D721Med (cell line): ENCODE measurements at regions not wholly inside any gene's neighbourhood (a gene's known extent, or its start where the extent isn't known, plus 50 kb on each side); places are given as distances from the start of the nearest gene placed in this dataset.

Experiments used
- DNase-seq: peaks from one replicate; pipeline ENCODE4 v3.0.0; 2011; ENCODE audit warnings: low spot score; ENCODE audit not compliant: insufficient read length
- FAIRE-seq: peaks from 2 replicates; lab custom pipeline; 2011; peaks lifted over from hg19 to GRCh38; lab: Jason Lieb, UNC
- TF ChIP-seq, protein P1 (sequence below): IDR thresholded peaks from 2 replicates; pipeline ENCODE4 v1.5.1; 2012; ENCODE audit warnings: mild to moderate bottlenecking, control low read depth; ENCODE audit not compliant: insufficient read depth; ENCODE audit errors: missing control alignments

DNA sequence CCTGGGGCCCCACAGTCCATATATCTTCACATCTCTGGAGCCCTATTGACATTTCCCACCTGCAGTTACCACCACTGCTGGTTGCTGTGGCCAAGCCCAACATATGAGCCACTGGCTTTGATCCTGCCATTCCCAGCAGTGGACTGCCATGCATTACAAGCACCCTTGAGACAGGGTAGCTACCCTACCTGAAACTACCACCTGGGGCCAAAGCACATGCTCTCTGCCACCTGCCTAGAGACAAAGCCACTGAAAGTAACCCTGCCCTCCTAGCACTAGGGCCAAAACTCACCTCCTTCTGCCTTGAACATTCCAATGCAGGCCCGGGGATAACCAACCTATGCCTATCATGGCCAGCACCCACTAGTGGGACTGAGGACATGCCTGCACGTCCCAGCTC is 255.5 kb upstream of the KHDRBS2 start:
- no peak for DNase-seq
- FAIRE-seq = no peak
- TF ChIP-seq, protein P1, sequence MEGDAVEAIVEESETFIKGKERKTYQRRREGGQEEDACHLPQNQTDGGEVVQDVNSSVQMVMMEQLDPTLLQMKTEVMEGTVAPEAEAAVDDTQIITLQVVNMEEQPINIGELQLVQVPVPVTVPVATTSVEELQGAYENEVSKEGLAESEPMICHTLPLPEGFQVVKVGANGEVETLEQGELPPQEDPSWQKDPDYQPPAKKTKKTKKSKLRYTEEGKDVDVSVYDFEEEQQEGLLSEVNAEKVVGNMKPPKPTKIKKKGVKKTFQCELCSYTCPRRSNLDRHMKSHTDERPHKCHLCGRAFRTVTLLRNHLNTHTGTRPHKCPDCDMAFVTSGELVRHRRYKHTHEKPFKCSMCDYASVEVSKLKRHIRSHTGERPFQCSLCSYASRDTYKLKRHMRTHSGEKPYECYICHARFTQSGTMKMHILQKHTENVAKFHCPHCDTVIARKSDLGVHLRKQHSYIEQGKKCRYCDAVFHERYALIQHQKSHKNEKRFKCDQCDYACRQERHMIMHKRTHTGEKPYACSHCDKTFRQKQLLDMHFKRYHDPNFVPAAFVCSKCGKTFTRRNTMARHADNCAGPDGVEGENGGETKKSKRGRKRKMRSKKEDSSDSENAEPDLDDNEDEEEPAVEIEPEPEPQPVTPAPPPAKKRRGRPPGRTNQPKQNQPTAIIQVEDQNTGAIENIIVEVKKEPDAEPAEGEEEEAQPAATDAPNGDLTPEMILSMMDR = no peak

DNA sequence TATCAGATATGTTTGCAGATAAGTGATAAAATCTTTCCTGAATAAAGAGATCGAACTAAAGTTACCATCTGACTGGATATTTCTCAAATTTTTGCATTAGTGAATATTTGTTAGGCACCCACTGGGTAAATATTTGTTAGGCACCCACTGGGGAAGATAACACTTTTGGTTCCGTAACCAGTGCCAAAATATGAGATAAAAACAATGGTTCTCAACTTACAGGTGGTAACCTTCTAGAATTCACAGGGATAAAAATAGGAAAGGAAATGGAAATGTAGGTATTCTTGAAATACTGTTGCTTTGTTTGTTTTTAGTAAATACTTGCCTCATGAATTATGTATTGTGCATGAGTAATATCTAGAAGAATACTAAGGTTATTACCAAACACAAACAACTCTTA is 245.0 kb upstream of the KHDRBS2 start:
- TF ChIP-seq, protein P1 = no peak
- no peak for FAIRE-seq
- no peak for DNase-seq

DNA sequence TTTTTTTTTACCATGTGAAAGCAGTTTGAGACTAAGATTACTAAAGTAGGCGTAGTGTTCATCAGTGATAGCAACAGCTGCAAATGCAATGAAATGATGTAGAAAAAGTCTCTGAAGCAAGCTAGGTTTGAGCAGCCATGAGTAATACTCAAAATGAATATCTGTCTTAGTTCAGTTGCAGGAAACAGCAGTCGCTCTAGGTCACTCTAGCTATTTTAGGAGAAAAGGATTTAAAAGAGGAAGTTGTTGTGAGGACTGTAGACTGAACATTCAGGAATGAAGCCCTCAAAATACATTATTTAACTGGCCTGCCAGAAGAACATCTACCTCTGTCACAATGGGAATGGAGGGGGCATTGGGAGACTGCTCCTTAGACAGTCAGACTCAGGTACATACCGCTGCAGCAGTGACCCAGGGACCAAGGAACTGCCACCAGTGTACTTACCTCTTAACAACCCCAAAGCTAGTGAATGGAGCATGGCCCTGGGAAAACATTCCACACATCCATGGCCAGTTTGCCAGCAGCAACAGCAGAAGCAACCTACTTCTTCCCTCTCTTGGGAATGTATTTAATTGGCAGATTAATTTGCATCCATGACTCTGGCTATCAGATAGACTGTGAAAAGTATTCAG is 243.0 kb upstream of the KHDRBS2 start:
- FAIRE-seq = no peak
- DNase-seq = no peak
- TF ChIP-seq, protein P1 = no peak

DNA sequence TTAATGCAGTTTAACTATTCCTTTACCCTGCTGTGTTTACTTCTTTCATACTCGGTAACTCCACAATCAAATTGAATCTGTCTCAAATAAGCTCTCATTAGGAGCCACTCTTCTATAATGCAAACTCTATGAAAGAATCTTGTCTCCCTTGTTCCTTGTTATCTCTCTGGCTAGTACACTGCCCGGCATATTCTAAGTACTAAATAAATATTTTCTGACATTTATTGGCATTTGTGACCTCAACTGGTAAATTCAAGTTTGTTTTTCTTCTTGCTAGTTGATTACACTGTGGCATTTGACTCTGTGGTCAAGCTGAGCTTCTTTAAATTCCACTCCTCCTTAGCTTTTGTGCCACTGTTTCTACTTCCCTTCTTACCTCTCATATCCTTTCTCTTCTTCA is 237.6 kb upstream of the KHDRBS2 start:
- no peak for DNase-seq
- TF ChIP-seq, protein P1 = no peak
- no peak for FAIRE-seq

DNA sequence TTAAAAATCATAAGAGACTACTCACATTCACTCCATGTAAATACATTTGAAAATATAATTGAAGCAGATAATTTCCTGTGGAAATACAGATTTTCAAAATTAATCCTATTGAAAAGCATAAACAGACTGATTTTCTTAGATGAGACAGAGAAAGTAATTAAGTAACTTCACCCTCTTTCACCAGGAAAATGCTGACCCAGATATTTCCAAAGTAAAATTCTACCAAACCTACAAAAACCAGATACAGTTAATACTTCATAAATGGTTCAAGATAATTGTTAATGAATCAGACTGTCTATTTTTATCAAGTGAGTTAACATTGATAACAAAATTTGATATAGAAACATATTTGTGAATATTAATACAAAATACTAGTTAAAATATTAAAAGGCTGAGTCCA is 233.5 kb upstream of the KHDRBS2 start:
- no peak for DNase-seq
- TF ChIP-seq, protein P1 = no peak
- FAIRE-seq = no peak

DNA sequence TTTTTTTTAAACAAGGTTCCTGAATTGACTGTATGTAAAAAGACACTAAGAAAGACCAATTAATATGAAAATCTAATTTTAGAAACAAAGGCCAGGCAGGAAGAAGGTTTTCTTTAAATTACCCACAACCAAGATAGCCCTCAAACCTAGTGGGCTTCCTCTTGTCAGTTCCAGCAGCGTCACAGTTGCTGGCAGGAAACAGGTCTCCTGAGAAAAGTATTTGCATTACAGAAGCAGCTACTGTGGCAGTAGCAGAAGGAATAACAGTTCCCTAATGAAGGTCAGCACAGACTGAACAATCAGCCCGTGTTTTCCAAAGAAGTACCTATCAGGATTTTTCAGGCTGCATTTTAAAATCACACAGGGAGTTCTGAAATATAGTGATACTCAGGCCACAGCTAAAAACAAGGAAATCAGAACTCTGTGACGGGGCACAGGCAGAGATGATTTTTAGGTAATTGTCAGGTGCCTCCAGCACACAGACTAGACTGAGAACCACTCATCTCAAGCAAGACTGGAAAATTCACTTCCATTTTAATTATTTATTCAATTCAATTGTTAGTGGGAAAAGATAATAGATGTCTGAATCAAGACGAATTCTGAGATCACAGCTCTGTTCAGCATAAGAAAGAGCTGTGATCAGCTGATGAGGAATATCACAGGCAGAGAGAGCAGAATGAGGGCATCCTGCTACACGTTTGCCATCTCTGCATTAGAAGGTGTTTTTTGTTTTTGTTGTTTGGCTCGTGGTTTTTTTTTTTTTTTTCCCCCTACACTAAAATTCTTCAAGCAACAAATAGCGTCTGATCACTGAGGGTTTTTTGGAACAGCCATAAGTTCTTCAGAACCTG is 230.5 kb upstream of the KHDRBS2 start:
- FAIRE-seq (no peak), DNase-seq (no peak)

More for the DNA sequence above, 230.5 kb upstream of the KHDRBS2 start:
- TF ChIP-seq, protein P1 = no peak
